OCI-LY1 (cell line): ENCODE measurements at regions not wholly inside any gene's neighbourhood (a gene's known extent, or its start where the extent isn't known, plus 50 kb on each side); places are given as distances from the start of the nearest gene placed in this dataset.

Experiments
- EZH2 ChIP-seq: fragments of 200-600 bp; sonication (generic), shearing (Covaris generic); IDR thresholded peaks from 2 replicates; pipeline ENCODE4 v1.8.0; 2017; ENCODE audit warnings: borderline replicate concordance, mixed run types, mild to moderate bottlenecking, antibody characterized with exemption, low read length, moderate library complexity, mixed read lengths
- TF ChIP-seq, protein P1 (sequence below): fragments of 200-600 bp; sonication (generic), shearing (Covaris generic); IDR thresholded peaks from 2 replicates; pipeline ENCODE4 v1.5.1; 2017; ENCODE audit warnings: mild to moderate bottlenecking, antibody characterized with exemption, low read length, moderate library complexity, mixed read lengths

DNA sequence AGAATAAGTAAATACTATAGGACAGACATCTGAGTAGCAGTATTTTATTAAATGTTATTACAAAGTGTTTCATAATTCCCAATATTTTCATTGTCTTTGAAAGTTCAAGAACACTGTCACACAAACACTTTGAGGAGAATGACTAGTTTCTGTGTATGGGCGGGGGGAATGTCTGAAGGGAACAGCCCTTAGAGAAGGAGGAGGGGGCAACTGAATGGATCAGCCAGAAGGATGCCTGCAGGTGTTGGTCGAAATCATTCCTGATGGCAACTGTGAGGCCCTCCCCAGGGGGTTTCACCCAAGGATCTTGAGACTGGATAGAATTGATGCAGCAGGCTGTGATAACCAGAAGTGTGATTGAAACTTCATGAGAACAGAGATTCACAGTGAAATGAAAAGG lies 223.2 kb upstream of the C1orf87 start:
- TF ChIP-seq, protein P1, sequence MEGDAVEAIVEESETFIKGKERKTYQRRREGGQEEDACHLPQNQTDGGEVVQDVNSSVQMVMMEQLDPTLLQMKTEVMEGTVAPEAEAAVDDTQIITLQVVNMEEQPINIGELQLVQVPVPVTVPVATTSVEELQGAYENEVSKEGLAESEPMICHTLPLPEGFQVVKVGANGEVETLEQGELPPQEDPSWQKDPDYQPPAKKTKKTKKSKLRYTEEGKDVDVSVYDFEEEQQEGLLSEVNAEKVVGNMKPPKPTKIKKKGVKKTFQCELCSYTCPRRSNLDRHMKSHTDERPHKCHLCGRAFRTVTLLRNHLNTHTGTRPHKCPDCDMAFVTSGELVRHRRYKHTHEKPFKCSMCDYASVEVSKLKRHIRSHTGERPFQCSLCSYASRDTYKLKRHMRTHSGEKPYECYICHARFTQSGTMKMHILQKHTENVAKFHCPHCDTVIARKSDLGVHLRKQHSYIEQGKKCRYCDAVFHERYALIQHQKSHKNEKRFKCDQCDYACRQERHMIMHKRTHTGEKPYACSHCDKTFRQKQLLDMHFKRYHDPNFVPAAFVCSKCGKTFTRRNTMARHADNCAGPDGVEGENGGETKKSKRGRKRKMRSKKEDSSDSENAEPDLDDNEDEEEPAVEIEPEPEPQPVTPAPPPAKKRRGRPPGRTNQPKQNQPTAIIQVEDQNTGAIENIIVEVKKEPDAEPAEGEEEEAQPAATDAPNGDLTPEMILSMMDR: no peak
- TF ChIP-seq EZH2: no peak
